H9 (cell line): ENCODE measurements at regions not wholly inside any gene's neighbourhood (a gene's known extent, or its start where the extent isn't known, plus 50 kb on each side); places are given as distances from the start of the nearest gene placed in this dataset.

Source experiments
- DNase-seq: peaks from one replicate; pipeline ENCODE4 v3.0.0-alpha.2; 2017
- H2AFZ ChIP-seq: one replicate; pipeline ENCODE4 v1.6.1; 2013; ENCODE audit warnings: mild to moderate bottlenecking, low read length, control low read depth, moderate library complexity
- H2AK5ac ChIP-seq: 2 replicates; pipeline ENCODE4 v1.6.1; 2013; ENCODE audit warnings: low read length, control low read depth, mixed read lengths; ENCODE audit not compliant: insufficient read length
- H2BK120ac ChIP-seq: one replicate; pipeline ENCODE4 v1.6.1; 2013; ENCODE audit warnings: low read depth, mild to moderate bottlenecking, low read length, control low read depth, inconsistent platforms; ENCODE audit not compliant: poor library complexity, severe bottlenecking
- H2BK12ac ChIP-seq: 2 replicates; pipeline ENCODE4 v1.6.1; 2013; ENCODE audit warnings: low read length, control low read depth, mixed read lengths, low read depth; ENCODE audit not compliant: insufficient read length
- H2BK15ac ChIP-seq: 2 replicates; pipeline ENCODE4 v1.6.1; 2013; ENCODE audit warnings: low read depth, low read length, control low read depth
- H2BK20ac ChIP-seq: one replicate; pipeline ENCODE4 v1.6.1; 2013; ENCODE audit warnings: low read depth, mild to moderate bottlenecking, low read length, control low read depth, inconsistent platforms; ENCODE audit not compliant: poor library complexity, severe bottlenecking
- H2BK5ac ChIP-seq: 2 replicates; pipeline ENCODE4 v1.6.1; 2013; ENCODE audit warnings: low read length, control low read depth, mixed read lengths; ENCODE audit not compliant: insufficient read length
- H3K14ac ChIP-seq: 2 replicates; pipeline ENCODE4 v1.6.1; 2013; ENCODE audit warnings: low read length, control low read depth; ENCODE audit not compliant: insufficient read depth
- H3K18ac ChIP-seq: 2 replicates; pipeline ENCODE4 v1.6.1; 2013; ENCODE audit warnings: low read depth, mild to moderate bottlenecking, mixed read lengths, low read length, control low read depth; ENCODE audit not compliant: insufficient read length
- H3K23ac ChIP-seq: 2 replicates; pipeline ENCODE4 v1.6.1; 2013; ENCODE audit warnings: low read length, control low read depth, mixed read lengths, low read depth; ENCODE audit not compliant: insufficient read length
- H3K23me2 ChIP-seq: 2 replicates; pipeline ENCODE4 v1.6.1; 2013; ENCODE audit warnings: low read depth, mild to moderate bottlenecking, mixed read lengths, low read length, control low read depth; ENCODE audit not compliant: insufficient read length, poor library complexity, severe bottlenecking
- H3K27ac ChIP-seq: 2 replicates; pipeline ENCODE4 v1.5.1; 2013; ENCODE audit warnings: low read length, control low read depth, mixed read lengths, low read depth; ENCODE audit not compliant: insufficient read length
- H3K27me3 ChIP-seq: 2 replicates; pipeline ENCODE4 v1.6.1; 2013; ENCODE audit warnings: low read length, control low read depth, inconsistent platforms; ENCODE audit not compliant: insufficient read depth
- H3K4ac ChIP-seq: 2 replicates; pipeline ENCODE4 v1.6.1; 2013; ENCODE audit warnings: low read depth, mild to moderate bottlenecking, control low read depth, inconsistent platforms, low read length, moderate library complexity
- H3K4me1 ChIP-seq: 2 replicates; pipeline ENCODE4 v1.6.1; 2013; ENCODE audit warnings: low read length, control low read depth, inconsistent platforms; ENCODE audit not compliant: insufficient read depth
- H3K4me2 ChIP-seq: 2 replicates; pipeline ENCODE4 v1.6.1; 2013; ENCODE audit warnings: low read length, control low read depth, mixed read lengths; ENCODE audit not compliant: insufficient read length, insufficient read depth
- H3K56ac ChIP-seq: 2 replicates; pipeline ENCODE4 v1.6.1; 2013; ENCODE audit warnings: low read depth, mild to moderate bottlenecking, mixed read lengths, low read length, control low read depth; ENCODE audit not compliant: insufficient read length
- H3K79me1 ChIP-seq: 2 replicates; pipeline ENCODE4 v1.6.1; 2013; ENCODE audit warnings: low read depth, mild to moderate bottlenecking, moderate library complexity, low read length, control low read depth, inconsistent platforms; ENCODE audit not compliant: insufficient read depth, poor library complexity, severe bottlenecking
- H3K79me2 ChIP-seq: 2 replicates; pipeline ENCODE4 v1.6.1; 2013; ENCODE audit warnings: low read length, control low read depth, inconsistent platforms; ENCODE audit not compliant: insufficient read depth
- H3K9ac ChIP-seq: 2 replicates; pipeline ENCODE4 v1.6.1; 2013; ENCODE audit warnings: low read length, control low read depth, mixed read lengths; ENCODE audit not compliant: insufficient read length; ENCODE audit errors: extremely low read depth
- H3K9me3 ChIP-seq: one replicate; pipeline ENCODE4 v1.6.1; 2013; ENCODE audit warnings: low read depth, low read length, inconsistent platforms; ENCODE audit not compliant: control insufficient read depth
- H3T11ph ChIP-seq: one replicate; pipeline ENCODE4 v1.6.1; 2013; ENCODE audit warnings: mild to moderate bottlenecking, low read length, control low read depth, inconsistent platforms
- H4K20me1 ChIP-seq: one replicate; pipeline ENCODE4 v1.6.1; 2013; ENCODE audit not compliant: control insufficient read depth, insufficient read length, insufficient read depth
- H4K5ac ChIP-seq: 2 replicates; pipeline ENCODE4 v1.6.1; 2013; ENCODE audit warnings: low read depth, mild to moderate bottlenecking, mixed read lengths, low read length, control low read depth; ENCODE audit not compliant: insufficient read length
- H4K8ac ChIP-seq: replicated peaks from 2 replicates; pipeline ENCODE4 v1.6.1; 2013; ENCODE audit warnings: low read length, control low read depth, mixed read lengths, low read depth; ENCODE audit not compliant: insufficient read length
- H4K91ac ChIP-seq: 2 replicates; pipeline ENCODE4 v1.6.1; 2013; ENCODE audit warnings: low read depth, mild to moderate bottlenecking, moderate library complexity, mixed read lengths, low read length, control low read depth; ENCODE audit not compliant: insufficient read length
- H3K27ac Mint-ChIP-seq, 3 experiments: 2 replicates in 2 of 3; 3 replicates in 1 of 3; pipeline ENCODE4 v1.8.0; 2020 to 2021; ENCODE audit warnings: mixed read lengths in 3 of 3, mild to moderate bottlenecking in 1 of 3, moderate library complexity in 1 of 3
- H3K27me3 Mint-ChIP-seq: 2 replicates; pipeline ENCODE4 v1.8.0; 2021; ENCODE audit warnings: low read depth, mild to moderate bottlenecking, moderate library complexity, mixed read lengths
- H3K36me3 Mint-ChIP-seq, 3 experiments: 2 replicates in 2 of 3; 3 replicates in 1 of 3; pipeline ENCODE4 v1.8.0; 2020 to 2021; ENCODE audit warnings: low read depth in 3 of 3, mixed read lengths in 3 of 3; ENCODE audit not compliant: insufficient read depth in 1 of 3
- H3K4me1 Mint-ChIP-seq, 2 experiments: 2 replicates each; pipeline ENCODE4 v1.8.0; 2020; ENCODE audit warnings: mixed read lengths in 2 of 2
- H3K4me3 Mint-ChIP-seq, 2 experiments: 2 replicates in 1 of 2; 3 replicates in 1 of 2; pipeline ENCODE4 v1.8.0; 2020 to 2021; ENCODE audit warnings: mild to moderate bottlenecking in 2 of 2, mixed read lengths in 2 of 2, moderate library complexity in 1 of 2
- H3K9me3 Mint-ChIP-seq, 2 experiments: 2 replicates in 1 of 2; 3 replicates in 1 of 2; pipeline ENCODE4 v1.8.0; 2020; ENCODE audit warnings: mild to moderate bottlenecking in 2 of 2, mixed read lengths in 2 of 2, moderate library complexity in 1 of 2
- CTCF ChIP-seq: fragments of 200-600 bp; sonication (generic); conservative IDR thresholded peaks from 3 replicates; pipeline ENCODE4 v1.8.0; 2021; ENCODE audit warnings: antibody characterized with exemption, mild to moderate bottlenecking
- WGBS: extraction: QIAGEN DNeasy Blood & Tissue Kit; methylation state at CpG from one replicate; pipeline ENCODE4 v1.1.7; 2013; ENCODE audit warnings: missing lambda C conversion rate, low lambda C conversion rate, mixed read lengths; ENCODE audit not compliant: insufficient read length; ENCODE audit errors: extremely low coverage; 5-methylcytosine and 5-hydroxymethylcytosine counted together

DNA sequence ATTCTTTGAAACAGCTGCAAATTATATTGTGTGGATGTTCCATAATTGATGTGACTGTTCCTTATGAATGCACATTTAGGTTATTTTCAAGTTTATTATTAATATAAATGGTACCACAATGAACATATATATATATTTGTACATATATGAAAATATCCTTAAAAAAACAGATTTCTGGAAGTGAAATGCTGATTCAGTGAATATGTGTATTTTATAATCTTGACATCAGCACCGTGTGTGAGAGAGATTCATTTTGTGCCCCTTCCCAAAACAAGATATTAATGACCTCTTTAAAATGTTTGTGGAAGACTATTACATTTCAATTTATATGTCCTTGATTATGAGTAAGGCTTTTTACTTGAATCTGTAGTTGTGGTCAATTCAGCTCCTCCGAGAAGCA, 75.7 kb upstream of the PTPRT start:
- Histone ChIP-seq H3K27ac (no peak overlapping the region), H2BK20ac (no peak overlapping the region), H3K14ac (no peak overlapping the region), H2AK5ac (no peak overlapping the region), H3K9ac (no peak overlapping the region), H3K23ac (no peak overlapping the region), H3K4me2 (no peak overlapping the region), H2BK120ac (no peak overlapping the region), H2BK15ac (no peak overlapping the region), H3K27me3 (no peaks in the 10 kb centered on the region), H2BK5ac (no peak overlapping the region), H4K20me1 (no peaks in the 10 kb centered on the region), H3K56ac (no peak overlapping the region), H2BK12ac (no peak overlapping the region), H3K23me2 (no peaks in the 10 kb centered on the region), H3T11ph (no peak overlapping the region), H4K91ac (no peak overlapping the region), H3K4ac (no peak overlapping the region), H3K79me2 (no peaks in the 10 kb centered on the region), H4K5ac (no peak overlapping the region), H3K18ac (no peak overlapping the region), H3K79me1 (no peaks in the 10 kb centered on the region), H3K9me3 (peaks cover 6% of the 10 kb centered on the region), H2AFZ (no peak overlapping the region), H4K8ac (no peak overlapping the region), H3K4me1 (no peaks in the 10 kb centered on the region)
- Mint-ChIP-seq H3K27me3 (peaks cover 13% of the 10 kb centered on the region), H3K27ac (no peak overlapping the region), H3K9me3 (no peaks in the 10 kb centered on the region), H3K4me3 (no peak overlapping the region), H3K4me1 (peaks cover 0 to 4% of the 10 kb centered on the region in 2 experiments; a peak in 2 of 4 replicates), H3K36me3 (no peaks in the 10 kb centered on the region)
- WGBS, result no CpG with 5 or more reads among the region's 2 CpGs
- no peak for TF ChIP-seq CTCF
- DNase-seq, result no peak
